Ectodermal cell (in vitro differentiated cells): ENCODE measurements at regions not wholly inside any gene's neighbourhood (a gene's known extent, or its start where the extent isn't known, plus 50 kb on each side); places are given as distances from the start of the nearest gene placed in this dataset.

Source experiments
- H3K27ac ChIP-seq: 2 replicates; pipeline ENCODE4 v1.7.0; 2013; ENCODE audit warnings: mild to moderate bottlenecking, low read depth, low read length; ENCODE audit not compliant: insufficient read depth, poor library complexity, severe bottlenecking
- H3K27me3 ChIP-seq: 2 replicates; pipeline ENCODE4 v1.7.0; 2013; ENCODE audit warnings: mild to moderate bottlenecking, low read length; ENCODE audit not compliant: insufficient read depth, control insufficient read depth, poor library complexity, severe bottlenecking
- H3K36me3 ChIP-seq: one replicate; pipeline ENCODE4 v1.7.0; 2013; ENCODE audit warnings: low read length; ENCODE audit not compliant: control insufficient read depth, insufficient read depth
- H3K4me1 ChIP-seq: one replicate; pipeline ENCODE4 v1.7.0; 2013; ENCODE audit warnings: low read length; ENCODE audit not compliant: control insufficient read depth, insufficient read depth
- H3K4me3 ChIP-seq: 2 replicates; pipeline ENCODE4 v1.7.0; 2013; ENCODE audit warnings: low read depth, low read length, control low read depth; ENCODE audit not compliant: insufficient read depth
- H3K9me3 ChIP-seq: 2 replicates; pipeline ENCODE4 v1.7.0; 2013; ENCODE audit warnings: mild to moderate bottlenecking, low read length, moderate library complexity; ENCODE audit not compliant: control insufficient read depth
- WGBS, 2 experiments: methylation state at CpG; one replicate each; pipeline ENCODE4 v1.1.7; 2013; ENCODE audit warnings: missing lambda C conversion rate in 2 of 2; 5-methylcytosine and 5-hydroxymethylcytosine counted together

DNA sequence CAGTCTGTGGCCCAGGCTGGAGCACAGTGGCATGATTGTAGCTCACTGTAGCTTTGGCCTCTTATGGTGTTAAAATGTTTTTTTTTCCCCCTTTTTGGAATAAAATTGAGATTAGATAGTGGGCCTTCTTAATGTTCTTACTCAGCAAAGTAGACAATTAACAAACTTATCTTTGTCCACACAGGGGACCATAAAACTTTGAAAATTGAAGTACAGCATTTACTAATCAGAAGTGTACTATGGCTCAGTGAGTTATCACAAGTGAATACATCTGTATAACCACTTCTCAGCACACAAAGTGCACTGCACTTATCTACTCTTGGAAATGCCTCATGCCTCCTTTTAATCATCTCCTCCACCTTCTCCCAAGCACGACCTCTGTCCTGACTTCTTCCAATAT is 218.9 kb downstream of the PRDM2 start:
- Histone ChIP-seq H3K4me1 (no peaks in the 10 kb centered on the region), H3K36me3 (no peaks in the 10 kb centered on the region), H3K27me3 (no peaks in the 10 kb centered on the region), H3K4me3 (no peak overlapping the region), H3K27ac (no peak overlapping the region), H3K9me3 (no peaks in the 10 kb centered on the region)
- 67 to 82% methylated on average over 1 of the region's 1 CpG for WGBS, 2 experiments

- Histone ChIP-seq H3K4me1 (no peaks in the 10 kb centered on the region), H3K9me3 (no peaks in the 10 kb centered on the region), H3K27me3 (no peaks in the 10 kb centered on the region), H3K27ac (no peak overlapping the region), H3K4me3 (no peak overlapping the region), H3K36me3 (no peaks in the 10 kb centered on the region)
- 89 to 93% methylated on average over 1 of the region's 1 CpG for WGBS, 2 experiments
Observed at GRCh38 chr1:13921190-13921589, 221.2 kb downstream of the PRDM2 start.

DNA sequence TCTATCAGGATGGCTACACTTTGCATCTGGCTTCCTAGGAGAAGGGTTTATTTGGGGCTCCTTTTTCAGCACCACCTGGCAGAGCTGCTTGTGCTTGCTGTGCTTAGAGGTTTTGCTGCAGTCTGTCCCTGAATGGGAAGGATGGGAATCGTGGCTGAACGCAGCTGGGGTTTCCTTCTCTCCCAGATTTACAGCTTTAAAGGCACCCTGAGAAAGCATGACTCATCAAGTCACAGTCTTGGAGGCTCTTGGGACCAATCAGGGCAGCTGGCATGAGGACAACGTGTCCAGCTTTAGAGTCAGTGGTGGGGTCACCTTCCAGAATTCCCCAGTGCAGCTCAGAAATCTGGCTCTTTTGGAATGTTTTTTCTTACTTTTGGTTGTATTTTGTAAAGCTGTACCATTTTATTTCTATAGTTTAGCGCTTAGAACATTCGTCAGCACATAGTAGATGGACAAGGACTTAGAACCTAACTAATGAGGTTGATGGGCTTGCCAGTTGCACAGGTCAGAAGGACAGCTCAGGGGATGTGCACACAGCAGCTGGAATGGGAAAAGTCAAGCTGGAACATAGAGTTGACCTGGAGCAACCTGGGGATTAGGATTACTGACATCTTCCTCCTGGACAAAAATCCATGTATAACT is 222.6 kb downstream of the PRDM2 start:
- Histone ChIP-seq H3K9me3 (no peaks in the 10 kb centered on the region), H3K36me3 (no peaks in the 10 kb centered on the region), H3K4me1 (no peaks in the 10 kb centered on the region), H3K4me3 (no peak overlapping the region), H3K27ac (no peak overlapping the region), H3K27me3 (no peaks in the 10 kb centered on the region)
- WGBS, 2 experiments = 72 to 73% methylated on average over 5 of the region's 5 CpGs

DNA sequence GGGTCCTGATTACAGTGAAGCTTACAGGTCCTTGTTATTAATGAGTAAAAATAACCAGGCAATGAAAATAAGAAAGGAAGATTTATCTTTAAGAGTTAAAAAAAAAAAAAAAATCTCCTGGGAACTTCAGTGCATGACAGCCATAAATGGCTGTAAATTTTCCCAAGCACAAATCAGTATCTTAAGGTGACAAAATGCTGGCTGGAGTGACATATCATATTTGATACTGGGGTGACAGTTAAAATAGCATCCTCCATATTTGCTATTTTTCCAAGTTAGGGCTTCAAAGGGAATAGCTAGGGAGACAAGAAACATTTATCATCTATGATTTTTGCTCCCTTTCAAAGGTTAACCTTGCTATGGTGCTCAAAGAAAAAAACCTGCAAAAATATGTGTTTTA is 226.6 kb downstream of the PRDM2 start:
- no peaks in the 10 kb centered on the region for H3K27me3 ChIP-seq
- no peaks in the 10 kb centered on the region for H3K36me3 ChIP-seq
- H3K27ac ChIP-seq = no peak overlapping the region
- no peaks in the 10 kb centered on the region for H3K4me1 ChIP-seq
- no peak overlapping the region for H3K4me3 ChIP-seq
- H3K9me3 ChIP-seq = no peaks in the 10 kb centered on the region

DNA sequence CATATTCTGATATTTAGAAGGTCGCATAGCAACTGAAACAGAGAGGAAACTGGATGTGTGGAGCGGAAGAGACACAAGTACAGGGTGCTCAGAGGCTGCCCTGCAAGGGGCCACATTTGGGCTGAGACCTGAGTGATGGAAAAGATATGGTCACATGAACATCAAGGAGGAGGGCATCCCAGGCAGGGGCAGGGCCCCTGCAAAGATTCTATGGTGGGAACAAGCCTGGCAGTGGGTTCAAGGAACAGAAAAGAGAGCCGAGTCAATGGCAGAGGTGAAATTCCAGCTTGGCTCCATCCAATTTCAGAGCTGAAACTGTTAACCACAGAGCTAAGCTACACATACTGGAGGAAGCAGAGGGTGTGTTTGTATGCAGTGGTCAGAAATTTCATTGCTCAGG is 227.7 kb downstream of the PRDM2 start:
- 94 to 96% methylated on average over 3 of the region's 3 CpGs for WGBS, 2 experiments
- Histone ChIP-seq H3K27ac (no peak overlapping the region), H3K9me3 (no peaks in the 10 kb centered on the region), H3K36me3 (no peaks in the 10 kb centered on the region), H3K4me3 (no peak overlapping the region), H3K4me1 (no peaks in the 10 kb centered on the region), H3K27me3 (no peaks in the 10 kb centered on the region)

DNA sequence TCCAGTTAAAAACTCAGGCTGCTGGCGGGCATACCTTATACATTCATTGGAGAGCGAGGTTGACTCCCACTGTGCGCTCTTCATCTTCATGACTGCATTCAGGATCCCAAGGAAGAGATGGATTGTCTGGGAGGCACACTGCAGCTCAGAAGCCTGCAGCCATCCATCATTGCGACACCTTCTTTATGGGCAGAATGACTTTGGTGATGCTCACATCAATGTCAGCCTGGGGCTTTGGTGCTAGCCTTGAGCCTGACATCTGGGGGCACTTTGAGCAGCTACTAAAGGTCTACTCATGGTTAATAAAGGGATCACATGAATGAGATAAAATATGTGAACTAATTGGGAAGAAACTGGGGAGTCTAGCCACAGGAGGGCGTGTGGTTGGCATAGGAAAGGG is 229.3 kb downstream of the PRDM2 start:
- no peaks in the 10 kb centered on the region for H3K27me3 ChIP-seq
- H3K4me1 ChIP-seq = no peaks in the 10 kb centered on the region
- H3K4me3 ChIP-seq = no peak overlapping the region
- no peaks in the 10 kb centered on the region for H3K36me3 ChIP-seq
- WGBS, 2 experiments = 70 to 75% methylated on average over 5 of the region's 5 CpGs
- H3K9me3 ChIP-seq = no peaks in the 10 kb centered on the region
- H3K27ac ChIP-seq = no peak overlapping the region

- Histone ChIP-seq H3K27me3 (no peaks in the 10 kb centered on the region), H3K4me3 (no peak overlapping the region), H3K9me3 (no peaks in the 10 kb centered on the region), H3K27ac (no peak overlapping the region), H3K4me1 (no peaks in the 10 kb centered on the region), H3K36me3 (no peaks in the 10 kb centered on the region)
- 35 to 40% methylated on average over 3 of the region's 3 CpGs for WGBS, 2 experiments
Observed at GRCh38 chr1:13930151-13930550, 230.2 kb downstream of the PRDM2 start.

GRCh38 chr1:13931226-13931625 is 231.2 kb downstream of the PRDM2 start:
- no peak overlapping the region for H3K27ac ChIP-seq
- no peaks in the 10 kb centered on the region for H3K27me3 ChIP-seq
- H3K36me3 ChIP-seq = no peaks in the 10 kb centered on the region
- no peak overlapping the region for H3K4me3 ChIP-seq
- 78 to 92% methylated on average over 3 of the region's 3 CpGs for WGBS, 2 experiments
- H3K9me3 ChIP-seq = no peaks in the 10 kb centered on the region
- H3K4me1 ChIP-seq = no peaks in the 10 kb centered on the region

DNA sequence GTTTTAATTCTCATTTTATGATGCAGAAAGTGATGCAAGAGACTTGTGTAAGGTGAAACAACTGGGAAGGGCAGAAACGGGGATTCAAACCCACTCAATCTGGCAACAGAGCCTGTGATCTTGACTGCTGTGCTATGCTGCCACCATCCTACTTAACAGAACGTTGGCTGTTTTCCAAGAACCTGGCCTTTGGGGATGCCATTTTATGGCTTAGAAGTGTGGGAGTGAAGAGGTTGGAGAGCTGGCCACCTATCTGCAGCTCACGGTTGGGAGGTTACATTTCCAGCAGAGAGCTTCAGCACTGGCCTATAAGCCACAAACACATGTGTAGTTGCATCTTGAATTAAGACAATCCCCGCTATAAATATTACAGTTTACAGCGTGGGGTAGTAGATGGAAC is 235.3 kb downstream of the PRDM2 start:
- no peaks in the 10 kb centered on the region for H3K9me3 ChIP-seq
- WGBS, 2 experiments = 67 to 69% methylated on average over 5 of the region's 5 CpGs
- H3K4me3 ChIP-seq = no peak overlapping the region
- no peaks in the 10 kb centered on the region for H3K36me3 ChIP-seq
- no peaks in the 10 kb centered on the region for H3K27me3 ChIP-seq
- H3K27ac ChIP-seq = no peak overlapping the region
- no peaks in the 10 kb centered on the region for H3K4me1 ChIP-seq

- no peaks in the 10 kb centered on the region for H3K27me3 ChIP-seq
- no peak overlapping the region for H3K27ac ChIP-seq
- 100% methylated on average over 1 of the region's 1 CpG for WGBS, 2 experiments
- H3K36me3 ChIP-seq = no peaks in the 10 kb centered on the region
- no peaks in the 10 kb centered on the region for H3K4me1 ChIP-seq
- no peak overlapping the region for H3K4me3 ChIP-seq
- peaks cover 3% of the 10 kb centered on the region for H3K9me3 ChIP-seq
Observed at GRCh38 chr1:13941315-13941714, 241.3 kb downstream of the PRDM2 start.

- H3K4me1 ChIP-seq = no peaks in the 10 kb centered on the region
- H3K9me3 ChIP-seq = peaks cover 3% of the 10 kb centered on the region
Observed at GRCh38 chr1:13943055-13943454, 243.1 kb downstream of the PRDM2 start.

More at GRCh38 chr1:13943055-13943454, 243.1 kb downstream of the PRDM2 start:
- Histone ChIP-seq H3K4me3 (no peak overlapping the region), H3K36me3 (no peaks in the 10 kb centered on the region), H3K27me3 (no peaks in the 10 kb centered on the region), H3K27ac (no peak overlapping the region)
